Sigmoid colon (tissue), 6 donors: ENCODE measurements at regions not wholly inside any gene's neighbourhood (a gene's known extent, or its start where the extent isn't known, plus 50 kb on each side); places are given as distances from the start of the nearest gene placed in this dataset.

Experiments used
- DNase-seq: peaks from one replicate; pipeline ENCODE4 v3.0.0-alpha.2; 2019
- H3K27ac ChIP-seq, 4 donors: fragments of 200-600 bp; sonication (generic); one replicate each; pipeline ENCODE4 v1.5.1; 2016 to 2019; ENCODE audit warnings: mild to moderate bottlenecking in 1 of 4
- H3K27me3 ChIP-seq, 3 donors: fragments of 200-600 bp; sonication (generic); one replicate each; pipeline ENCODE4 v1.5.1; 2019; ENCODE audit warnings: mild to moderate bottlenecking in 1 of 3
- H3K36me3 ChIP-seq, 4 donors: fragments of 200-600 bp; sonication (generic); one replicate each; pipeline ENCODE4 v1.5.1; 2016 to 2019
- H3K4me1 ChIP-seq, 4 donors: fragments of 200-600 bp; sonication (generic); one replicate each; pipeline ENCODE4 v1.5.1; 2017 to 2019
- H3K4me3 ChIP-seq, 4 donors: fragments of 200-600 bp; sonication (generic); one replicate each; pipeline ENCODE4 v1.5.1; 2017 to 2019; ENCODE audit warnings: mild to moderate bottlenecking in 2 of 4, moderate library complexity in 1 of 4
- H3K9me3 ChIP-seq, 4 donors: fragments of 200-600 bp in 3 of 4; sonication (generic) in 3 of 4; one replicate each; pipeline versions ENCODE4 v1.5.1 to v1.6.1; 2013 to 2019
- EP300 ChIP-seq, 4 donors: sonication (generic); formaldehyde crosslinking; IDR thresholded peaks; one replicate each; pipeline ENCODE4 v1.6.1; 2017; ENCODE audit warnings: antibody characterized with exemption in 4 of 4
- POLR2A ChIP-seq, 2 donors: fragments of 450-650 bp; IDR thresholded peaks; one replicate each; pipeline ENCODE4 v1.6.1; 2016; ENCODE audit warnings: antibody characterized with exemption in 2 of 2, mild to moderate bottlenecking in 2 of 2, moderate library complexity in 2 of 2
- POLR2AphosphoS5 ChIP-seq, 4 donors: sonication (generic); formaldehyde crosslinking; IDR thresholded peaks; one replicate each; pipeline ENCODE4 v1.6.1; 2017; ENCODE audit warnings: antibody characterized with exemption in 4 of 4
- WGBS, 2 donors: extraction: QIAGEN DNeasy Blood & Tissue Kit; methylation state at CpG; one replicate each; pipeline ENCODE4 v1.1.7; 2013; 5-methylcytosine and 5-hydroxymethylcytosine counted together
- intact Hi-C: fragments of 100-400 bp; cut with DNase I; formaldehyde crosslinking; loops from one replicate; pipeline ENCODE4 v1.15.1; 2023
- TF ChIP-seq, protein P1 (sequence below), 4 experiments: fragments of 450-650 bp in 3 of 4; fragments of 200-600 bp in 1 of 4; IDR thresholded peaks; one replicate each; pipeline ENCODE4 v1.5.1; 2016 to 2019; ENCODE audit warnings: antibody characterized with exemption in 4 of 4, mild to moderate bottlenecking in 3 of 4, moderate library complexity in 2 of 4
- donor health status: healthy with polysubstance abuse.
- donor health status: healthy.

DNA sequence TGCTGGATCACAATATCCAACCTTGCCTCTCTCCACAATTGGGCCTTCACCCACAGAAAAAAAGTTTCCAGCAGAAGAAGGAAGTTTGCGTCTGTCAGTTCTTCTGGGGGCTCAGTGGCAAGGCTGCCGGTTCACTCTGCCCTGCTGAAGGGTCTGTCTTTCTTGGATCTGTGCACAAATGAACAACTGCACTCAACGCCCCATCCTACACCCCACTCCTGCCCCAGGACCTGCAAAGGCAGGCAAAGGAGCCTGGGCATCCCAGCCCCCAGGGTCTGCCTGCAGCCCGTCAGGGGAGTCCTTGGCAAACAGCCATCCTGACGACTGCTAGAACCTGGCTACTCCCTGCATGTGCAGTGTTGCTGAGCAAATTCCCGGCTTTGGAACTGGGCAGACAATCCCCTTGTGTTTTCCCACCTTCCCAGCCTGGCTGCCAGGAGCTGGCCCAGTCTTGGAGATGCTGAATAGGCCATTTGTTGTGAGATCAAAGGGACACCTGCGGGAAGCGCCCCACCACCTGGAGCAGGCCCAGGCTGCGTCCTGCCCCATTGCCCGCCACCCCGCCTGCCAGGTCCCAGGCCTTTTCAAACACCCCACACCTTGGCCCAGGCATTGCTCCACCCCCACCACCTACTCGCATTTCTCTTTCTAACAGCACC lies 311.9 kb downstream of the BCL11B start:
- Histone ChIP-seq H3K9me3 (no peaks in the 10 kb centered on the region), H3K27me3 (no peaks in the 10 kb centered on the region), H3K4me1 (peaks cover 0 to 4% (median 0%) of the 10 kb centered on the region in 4 donors), H3K4me3 (no peak overlapping the region), H3K36me3 (no peaks in the 10 kb centered on the region), H3K27ac (no peak overlapping the region)
- peak; percentile 47 for DNase-seq
- TF ChIP-seq, protein P1, sequence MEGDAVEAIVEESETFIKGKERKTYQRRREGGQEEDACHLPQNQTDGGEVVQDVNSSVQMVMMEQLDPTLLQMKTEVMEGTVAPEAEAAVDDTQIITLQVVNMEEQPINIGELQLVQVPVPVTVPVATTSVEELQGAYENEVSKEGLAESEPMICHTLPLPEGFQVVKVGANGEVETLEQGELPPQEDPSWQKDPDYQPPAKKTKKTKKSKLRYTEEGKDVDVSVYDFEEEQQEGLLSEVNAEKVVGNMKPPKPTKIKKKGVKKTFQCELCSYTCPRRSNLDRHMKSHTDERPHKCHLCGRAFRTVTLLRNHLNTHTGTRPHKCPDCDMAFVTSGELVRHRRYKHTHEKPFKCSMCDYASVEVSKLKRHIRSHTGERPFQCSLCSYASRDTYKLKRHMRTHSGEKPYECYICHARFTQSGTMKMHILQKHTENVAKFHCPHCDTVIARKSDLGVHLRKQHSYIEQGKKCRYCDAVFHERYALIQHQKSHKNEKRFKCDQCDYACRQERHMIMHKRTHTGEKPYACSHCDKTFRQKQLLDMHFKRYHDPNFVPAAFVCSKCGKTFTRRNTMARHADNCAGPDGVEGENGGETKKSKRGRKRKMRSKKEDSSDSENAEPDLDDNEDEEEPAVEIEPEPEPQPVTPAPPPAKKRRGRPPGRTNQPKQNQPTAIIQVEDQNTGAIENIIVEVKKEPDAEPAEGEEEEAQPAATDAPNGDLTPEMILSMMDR (IDR thresholded peaks at IDR 0.05), result no peak
- TF ChIP-seq EP300 (IDR thresholded peaks at IDR 0.05), result no peak
- no peak for TF ChIP-seq POLR2AphosphoS5 (IDR thresholded peaks at IDR 0.05)
- no peak for TF ChIP-seq POLR2A (IDR thresholded peaks at IDR 0.05)
- intact Hi-C loops, result no loop called here
- 22 to 68% methylated on average over 12 of the region's 12 CpGs for WGBS, 2 donors

DNA sequence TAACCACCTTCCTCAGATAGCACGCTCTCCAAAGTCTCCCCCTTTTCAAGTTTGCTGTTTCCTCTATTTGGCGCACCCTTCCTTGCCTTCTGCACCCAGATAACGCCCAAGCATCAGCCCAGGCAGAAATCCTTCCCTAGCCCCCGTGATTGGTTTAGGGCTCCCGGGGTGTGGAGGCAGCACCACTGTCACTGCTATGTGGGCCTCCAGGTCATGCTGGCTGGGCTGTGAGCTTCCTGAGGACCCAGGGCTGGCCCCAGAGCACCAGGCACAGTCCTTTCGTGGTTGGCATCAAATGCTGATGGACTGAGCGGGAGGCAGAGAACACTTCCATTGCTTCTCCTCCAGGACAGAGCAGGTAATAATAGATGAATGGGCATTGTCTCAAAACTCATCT lies 311.4 kb downstream of the BCL11B start:
- H3K4me3 ChIP-seq, result no peak overlapping the region
- H3K27ac ChIP-seq, result no peak overlapping the region
- no peaks in the 10 kb centered on the region for H3K27me3 ChIP-seq
- 36 to 74% methylated on average over 7 of the region's 7 CpGs for WGBS, 2 donors
- intact Hi-C loops, result no loop called here
- H3K36me3 ChIP-seq, result no peaks in the 10 kb centered on the region
- H3K4me1 ChIP-seq, result peaks cover 0 to 4% (median 0%) of the 10 kb centered on the region in 4 donors
- TF ChIP-seq POLR2A (IDR thresholded peaks at IDR 0.05) (no peak), EP300 (IDR thresholded peaks at IDR 0.05) (no peak)
- TF ChIP-seq, protein P1 (IDR thresholded peaks at IDR 0.05), result no peak
- no peaks in the 10 kb centered on the region for H3K9me3 ChIP-seq
- DNase-seq, result peak; percentile 27

DNA sequence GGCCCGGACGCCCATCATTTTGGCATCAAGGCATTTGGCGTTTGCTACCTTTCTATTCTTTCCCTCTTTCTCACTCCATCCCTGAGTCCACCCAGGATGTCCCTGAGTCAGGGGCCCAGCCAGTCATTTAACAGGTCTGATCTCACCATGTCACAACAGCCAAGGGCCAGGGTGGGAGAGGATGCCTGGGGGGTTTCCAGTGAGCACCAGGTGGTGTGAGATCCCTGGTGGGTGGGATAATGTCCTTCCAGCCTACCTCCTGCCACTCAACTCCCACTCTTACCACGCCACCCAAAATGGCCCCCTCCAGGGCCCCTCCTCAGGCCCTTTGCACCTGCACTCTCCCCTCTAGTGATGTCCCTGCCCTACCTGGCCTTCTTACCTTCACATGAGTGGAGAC lies 310.8 kb downstream of the BCL11B start:
- no peaks in the 10 kb centered on the region for H3K27me3 ChIP-seq
- DNase-seq, result peak; percentile 38
- peaks cover 0 to 4% (median 0%) of the 10 kb centered on the region in 4 donors for H3K4me1 ChIP-seq
- no peaks in the 10 kb centered on the region for H3K9me3 ChIP-seq
- no peak overlapping the region for H3K4me3 ChIP-seq
- TF ChIP-seq POLR2A (IDR thresholded peaks at IDR 0.05) (no peak), POLR2AphosphoS5 (IDR thresholded peaks at IDR 0.05) (no peak), EP300 (IDR thresholded peaks at IDR 0.05) (no peak)
- TF ChIP-seq, protein P1 (IDR thresholded peaks at IDR 0.05), result no peak
- intact Hi-C loops, result no loop called here
- no peak overlapping the region for H3K27ac ChIP-seq
- H3K36me3 ChIP-seq, result no peaks in the 10 kb centered on the region
- 89 to 92% methylated on average over 4 of the region's 4 CpGs for WGBS, 2 donors

DNA sequence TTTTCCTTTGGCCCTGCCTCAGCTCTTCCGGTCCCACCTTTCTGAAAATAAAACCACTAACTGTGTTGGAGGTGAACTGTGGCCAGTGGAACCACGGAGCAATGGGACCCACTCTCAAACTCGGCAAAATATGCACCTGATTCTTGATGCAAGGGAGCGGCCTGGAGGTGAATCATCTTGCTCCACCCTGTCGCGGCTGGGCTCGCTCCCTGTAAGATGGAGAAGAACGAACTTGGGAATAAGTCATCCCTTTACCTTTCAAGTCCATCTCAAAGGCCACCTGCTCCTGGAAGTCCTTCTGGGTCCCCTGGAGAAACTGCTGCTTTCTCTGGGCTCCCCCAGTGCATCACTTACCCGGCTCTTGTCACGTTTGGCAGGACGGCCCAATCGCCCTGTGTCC lies 309.9 kb downstream of the BCL11B start:
- no peak overlapping the region for H3K27ac ChIP-seq
- TF ChIP-seq, protein P1 (IDR thresholded peaks at IDR 0.05), result no peak
- TF ChIP-seq EP300 (IDR thresholded peaks at IDR 0.05) (no peak), POLR2A (IDR thresholded peaks at IDR 0.05) (no peak), POLR2AphosphoS5 (IDR thresholded peaks at IDR 0.05) (no peak)
- H3K36me3 ChIP-seq, result no peaks in the 10 kb centered on the region
- H3K4me1 ChIP-seq, result peaks cover 0 to 4% (median 0%) of the 10 kb centered on the region in 4 donors
- intact Hi-C loops, result no loop called here
- DNase-seq, result no peak
- no peaks in the 10 kb centered on the region for H3K27me3 ChIP-seq
- no peaks in the 10 kb centered on the region for H3K9me3 ChIP-seq
- 85 to 87% methylated on average over 12 of the region's 12 CpGs for WGBS, 2 donors
- H3K4me3 ChIP-seq, result no peak overlapping the region

DNA sequence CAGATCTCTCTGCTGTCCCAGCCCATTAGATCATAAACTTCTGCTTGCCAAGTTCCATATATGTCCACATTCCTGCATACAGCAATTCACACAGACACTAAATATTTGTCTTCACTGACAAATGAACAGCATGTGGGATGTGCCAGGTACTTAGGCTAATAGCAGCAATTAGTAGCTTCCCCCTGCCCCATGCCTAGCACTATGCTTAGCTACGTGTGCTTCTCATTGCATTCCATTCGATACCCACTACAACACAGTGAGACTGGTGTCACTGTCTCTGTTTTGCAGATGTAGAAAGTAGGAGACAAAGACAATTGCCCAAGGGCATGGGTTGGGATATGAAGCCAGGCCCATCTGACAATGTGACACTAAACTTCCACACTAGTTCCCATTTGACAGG lies 308.4 kb downstream of the BCL11B start:
- Histone ChIP-seq H3K4me1 (no peaks in the 10 kb centered on the region), H3K4me3 (no peak overlapping the region), H3K9me3 (no peaks in the 10 kb centered on the region), H3K27ac (no peak overlapping the region), H3K27me3 (no peaks in the 10 kb centered on the region), H3K36me3 (no peaks in the 10 kb centered on the region)
- TF ChIP-seq, protein P1 (IDR thresholded peaks at IDR 0.05), result no peak
- TF ChIP-seq EP300 (IDR thresholded peaks at IDR 0.05) (no peak), POLR2AphosphoS5 (IDR thresholded peaks at IDR 0.05) (no peak), POLR2A (IDR thresholded peaks at IDR 0.05) (no peak)
- no peak for DNase-seq
- intact Hi-C loops, result no loop called here
- WGBS, 2 donors, result 65 to 72% methylated on average over 2 of the region's 2 CpGs
